MM.1S (cell line): ENCODE measurements at regions not wholly inside any gene's neighbourhood (a gene's known extent, or its start where the extent isn't known, plus 50 kb on each side); places are given as distances from the start of the nearest gene placed in this dataset.

Experiments used
- DNase-seq: peaks from one replicate; pipeline ENCODE4 v3.0.0-alpha.2; 2015
- H2AFZ ChIP-seq: fragments of 300-600 bp; sonication (generic); 2 replicates; pipeline ENCODE4 v1.6.0; 2016; ENCODE audit warnings: antibody characterized with exemption, low read length
- H3F3A ChIP-seq: fragments of 300-600 bp; sonication (generic); 2 replicates; pipeline ENCODE4 v1.6.1; 2016; ENCODE audit warnings: mild to moderate bottlenecking, antibody characterized with exemption, low read length, moderate library complexity, mixed read lengths; ENCODE audit not compliant: insufficient read depth
- H3K27ac ChIP-seq: fragments of 300-600 bp; sonication (generic); 2 replicates; pipeline ENCODE4 v1.5.1; 2016; ENCODE audit warnings: mild to moderate bottlenecking, low read length
- H3K27me3 ChIP-seq: fragments of 300-600 bp; sonication (generic); replicated peaks from 2 replicates; pipeline ENCODE4 v1.6.0; 2016; ENCODE audit warnings: low read length; ENCODE audit not compliant: insufficient read depth
- H3K36me3 ChIP-seq: fragments of 300-600 bp; sonication (generic); replicated peaks from 2 replicates; pipeline ENCODE4 v1.6.1; 2016; ENCODE audit warnings: mild to moderate bottlenecking, low read length, mixed read lengths; ENCODE audit not compliant: insufficient read depth
- H3K4me1 ChIP-seq: fragments of 300-600 bp; sonication (generic); 2 replicates; pipeline ENCODE4 v1.6.1; 2016; ENCODE audit warnings: low read length, mixed read lengths
- H3K4me2 ChIP-seq: fragments of 300-600 bp; sonication (generic); 2 replicates; pipeline ENCODE4 v1.6.0; 2016; ENCODE audit warnings: low read depth, low read length
- H3K4me3 ChIP-seq: fragments of 300-600 bp; sonication (generic); 2 replicates; pipeline ENCODE4 v1.5.1; 2016; ENCODE audit warnings: low read length, mixed read lengths
- H3K79me2 ChIP-seq: fragments of 300-600 bp; sonication (generic); 2 replicates; pipeline ENCODE4 v1.6.1; 2016; ENCODE audit warnings: mixed run types, low read length, mixed read lengths
- H3K9ac ChIP-seq: fragments of 300-600 bp; sonication (generic); 2 replicates; pipeline ENCODE4 v1.6.1; 2016; ENCODE audit warnings: low read length, mixed read lengths
- H3K9me2 ChIP-seq: fragments of 300-600 bp; sonication (generic); replicated peaks from 2 replicates; pipeline ENCODE4 v1.6.1; 2016; ENCODE audit warnings: mild to moderate bottlenecking, low read length, mixed read lengths; ENCODE audit not compliant: insufficient read depth
- H3K9me3 ChIP-seq: fragments of 300-600 bp; sonication (generic); replicated peaks from 2 replicates; pipeline ENCODE4 v1.6.1; 2016; ENCODE audit warnings: mild to moderate bottlenecking, low read length, mixed read lengths; ENCODE audit not compliant: insufficient read depth
- H4K20me1 ChIP-seq: fragments of 300-600 bp; sonication (generic); 2 replicates; pipeline ENCODE4 v1.6.1; 2016; ENCODE audit warnings: mild to moderate bottlenecking, low read length, moderate library complexity, mixed read lengths; ENCODE audit not compliant: insufficient read depth
- CTCF ChIP-seq: fragments of 300-600 bp; sonication (generic); IDR thresholded peaks from 2 replicates; pipeline ENCODE4 v1.5.1; 2016; ENCODE audit warnings: antibody characterized with exemption, low read length, mixed read lengths
- EZH2 ChIP-seq: fragments of 300-600 bp; sonication (generic); optimal IDR thresholded peaks from 2 replicates; pipeline ENCODE3; 2017; ENCODE audit warnings: low read depth, mild to moderate bottlenecking, antibody characterized with exemption, low read length, mixed read lengths
- EZH2phosphoT487 ChIP-seq: fragments of 300-600 bp; sonication (generic); IDR thresholded peaks from 2 replicates; pipeline ENCODE4 v1.6.1; 2018; ENCODE audit warnings: antibody characterized with exemption, low read length

DNA sequence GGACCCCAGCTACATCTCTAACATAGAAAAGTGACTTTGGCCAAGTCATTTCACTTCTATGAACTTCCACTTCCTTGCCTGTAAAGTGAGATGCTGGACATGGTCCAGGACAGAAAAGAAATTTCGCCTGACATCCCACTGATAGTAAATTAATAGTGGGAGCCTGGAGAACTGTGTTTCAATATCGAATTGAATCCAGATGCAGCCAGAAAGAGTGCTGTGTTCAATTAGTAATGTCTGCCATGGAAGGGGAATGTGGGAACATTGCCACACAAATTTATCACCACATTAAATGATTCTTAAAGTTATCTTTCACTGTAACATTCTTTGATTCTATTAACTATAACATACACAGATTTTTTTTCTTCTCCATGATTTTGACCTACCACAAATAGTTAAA lies 255.0 kb downstream of the HACE1 start:
- DNase-seq: no peak
- no peaks in the 10 kb centered on the region for H3K79me2 ChIP-seq
- no peaks in the 10 kb centered on the region for H3K9me2 ChIP-seq
- H3K27ac ChIP-seq: no peak overlapping the region
- H3K4me2 ChIP-seq: no peak overlapping the region
- no peaks in the 10 kb centered on the region for H3K36me3 ChIP-seq
- no peaks in the 10 kb centered on the region for H4K20me1 ChIP-seq
- no peaks in the 10 kb centered on the region for H3K9me3 ChIP-seq
- no peaks in the 10 kb centered on the region for H3K4me1 ChIP-seq
- no peak overlapping the region for H3K9ac ChIP-seq
- no peak overlapping the region for H2AFZ ChIP-seq
- no peak for TF ChIP-seq CTCF
- no peak for TF ChIP-seq EZH2phosphoT487
- no peak for TF ChIP-seq EZH2
- H3K4me3 ChIP-seq: no peak overlapping the region
- H3F3A ChIP-seq: no peaks in the 10 kb centered on the region
- H3K27me3 ChIP-seq: no peaks in the 10 kb centered on the region

GRCh38 chr6:104603108-104603745 lies 256.5 kb downstream of the HACE1 start:
- no peaks in the 10 kb centered on the region for H3K79me2 ChIP-seq
- no peaks in the 10 kb centered on the region for H3K9me3 ChIP-seq
- no peak overlapping the region for H3K9ac ChIP-seq
- no peak overlapping the region for H3K4me3 ChIP-seq
- H3K9me2 ChIP-seq: no peaks in the 10 kb centered on the region
- H3F3A ChIP-seq: no peaks in the 10 kb centered on the region
- no peak overlapping the region for H3K27ac ChIP-seq
- no peaks in the 10 kb centered on the region for H4K20me1 ChIP-seq
- no peak overlapping the region for H3K4me2 ChIP-seq
- no peaks in the 10 kb centered on the region for H3K36me3 ChIP-seq
- TF ChIP-seq EZH2phosphoT487: no peak
- no peak for TF ChIP-seq CTCF
- no peak for TF ChIP-seq EZH2
- no peak overlapping the region for H2AFZ ChIP-seq
- H3K4me1 ChIP-seq: no peaks in the 10 kb centered on the region
- H3K27me3 ChIP-seq: no peaks in the 10 kb centered on the region
- DNase-seq: no peak

DNA sequence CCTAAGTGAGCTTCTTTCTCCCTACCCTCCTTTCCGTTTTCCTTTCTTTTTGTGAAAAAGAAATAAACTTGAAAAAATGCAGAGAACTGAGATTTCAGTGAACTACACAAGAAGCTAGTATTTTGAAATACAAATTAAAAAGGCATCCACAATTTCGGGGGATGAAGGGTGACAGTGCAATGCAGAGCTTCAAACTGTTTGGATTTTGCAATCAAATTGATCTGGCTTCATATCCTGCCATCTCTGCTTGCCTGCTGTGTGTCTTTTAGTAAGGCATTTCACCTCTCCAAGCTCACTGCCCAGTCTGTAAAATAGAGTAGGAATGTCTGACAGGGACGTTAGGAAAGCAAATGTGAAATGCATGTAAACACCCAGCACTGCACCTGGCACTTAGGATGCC lies 258.0 kb downstream of the HACE1 start:
- H4K20me1 ChIP-seq: no peaks in the 10 kb centered on the region
- no peaks in the 10 kb centered on the region for H3K4me1 ChIP-seq
- no peak overlapping the region for H3K4me3 ChIP-seq
- no peak overlapping the region for H3K9ac ChIP-seq
- no peaks in the 10 kb centered on the region for H3F3A ChIP-seq
- H3K4me2 ChIP-seq: no peak overlapping the region
- H3K9me3 ChIP-seq: no peaks in the 10 kb centered on the region
- no peaks in the 10 kb centered on the region for H3K27me3 ChIP-seq
- no peak for DNase-seq
- no peak for TF ChIP-seq EZH2phosphoT487
- no peak for TF ChIP-seq CTCF
- no peak for TF ChIP-seq EZH2
- no peaks in the 10 kb centered on the region for H3K9me2 ChIP-seq
- H2AFZ ChIP-seq: no peak overlapping the region
- H3K79me2 ChIP-seq: no peaks in the 10 kb centered on the region
- no peaks in the 10 kb centered on the region for H3K36me3 ChIP-seq
- H3K27ac ChIP-seq: no peak overlapping the region
